Kidney (tissue), 13 donors: ENCODE measurements at regions not wholly inside any gene's neighbourhood (a gene's known extent, or its start where the extent isn't known, plus 50 kb on each side); places are given as distances from the start of the nearest gene placed in this dataset.

Experiments
- DNase-seq, 5 donors: peaks; one replicate each; pipeline ENCODE4 v3.0.0-alpha.2; 2013 to 2020
- FAIRE-seq: peaks from 2 replicates; lab custom pipeline; 2012; peaks lifted over from hg19 to GRCh38; lab: Jason Lieb, UNC
- H3K27ac ChIP-seq, 2 donors: one replicate each; pipeline ENCODE4 v1.7.0; 2013; ENCODE audit warnings: low read depth in 2 of 2, low read length in 2 of 2, inconsistent platforms in 1 of 2
- H3K27me3 ChIP-seq: one replicate; pipeline ENCODE4 v1.7.1; 2013; ENCODE audit warnings: low read length, inconsistent platforms; ENCODE audit not compliant: control insufficient read depth, insufficient read depth
- H3K36me3 ChIP-seq, 3 donors: one replicate each; pipeline versions ENCODE4 v1.7.0 to v1.7.1; 2013; ENCODE audit warnings: low read length in 3 of 3, control low read depth in 1 of 3, inconsistent platforms in 1 of 3; ENCODE audit not compliant: insufficient read depth in 3 of 3, control insufficient read depth in 2 of 3
- H3K4me1 ChIP-seq, 3 donors: one replicate each; pipeline versions ENCODE4 v1.7.0 to v1.7.1; 2013; ENCODE audit warnings: low read length in 3 of 3, inconsistent platforms in 1 of 3, low read depth in 1 of 3; ENCODE audit not compliant: control insufficient read depth in 2 of 3, insufficient read depth in 2 of 3
- H3K4me3 ChIP-seq, 3 donors: one replicate each; pipeline versions ENCODE4 v1.7.0 to v1.8.1; 2013; ENCODE audit warnings: low read length in 3 of 3, control low read depth in 1 of 3, inconsistent platforms in 1 of 3
- H3K9ac ChIP-seq, 3 donors: one replicate each; pipeline versions ENCODE4 v1.7.0 to v1.7.1; 2013; ENCODE audit warnings: low read length in 3 of 3, control low read depth in 1 of 3, inconsistent platforms in 1 of 3
- H3K9me3 ChIP-seq, 3 donors: one replicate each; pipeline versions ENCODE4 v1.7.0 to v1.7.1; 2013; ENCODE audit warnings: low read length in 3 of 3, control low read depth in 1 of 3, inconsistent platforms in 1 of 3; ENCODE audit not compliant: control insufficient read depth in 2 of 3, insufficient read depth in 1 of 3
- CTCF ChIP-seq: IDR thresholded peaks from 3 replicates; pipeline ENCODE4 v1.5.1; 2012; ENCODE audit warnings: mild to moderate bottlenecking, moderate library complexity, borderline replicate concordance; ENCODE audit not compliant: insufficient read depth; ENCODE audit errors: extremely low read depth
- intact Hi-C: fragments of 100-400 bp; cut with DNase I; formaldehyde crosslinking; loops from one replicate; pipeline ENCODE4 v1.11.1; 2022
- donor health status: control.
- donor health status: control.
- donor health status: control.
- donor health status: control.
- donor health status: control.
- donor health status: DM: yes; HTN: yes; CAD: no.
- donor health status: Normal renal cell carcinoma (clear cell type).

GRCh38 chr4:17376205-17376604, 135.7 kb downstream of the QDPR start:
- Histone ChIP-seq H3K4me3 (no peak overlapping the region), H3K36me3 (no peaks in the 10 kb centered on the region), H3K9ac (no peak overlapping the region), H3K4me1 (no peaks in the 10 kb centered on the region), H3K27ac (no peak overlapping the region), H3K27me3 (no peaks in the 10 kb centered on the region), H3K9me3 (no peaks in the 10 kb centered on the region)
- peak in 2 of 5 donors; percentile 24 to 70 for DNase-seq
- intact Hi-C loops: no loop called here
- no peak for FAIRE-seq
- TF ChIP-seq CTCF: no peak

GRCh38 chr4:17373666-17374065, 138.2 kb downstream of the QDPR start:
- no peak for DNase-seq
- Histone ChIP-seq H3K36me3 (no peaks in the 10 kb centered on the region), H3K27me3 (no peaks in the 10 kb centered on the region), H3K27ac (no peak overlapping the region), H3K9me3 (no peaks in the 10 kb centered on the region), H3K9ac (no peak overlapping the region), H3K4me3 (no peak overlapping the region), H3K4me1 (no peaks in the 10 kb centered on the region)
- FAIRE-seq: no peak
- TF ChIP-seq CTCF: no peak
- intact Hi-C loops: no loop called here

- Histone ChIP-seq H3K4me1 (no peaks in the 10 kb centered on the region), H3K9me3 (no peaks in the 10 kb centered on the region), H3K36me3 (no peaks in the 10 kb centered on the region), H3K27me3 (no peaks in the 10 kb centered on the region), H3K27ac (no peak overlapping the region), H3K4me3 (no peak overlapping the region), H3K9ac (no peak overlapping the region)
- intact Hi-C loops: no loop called here
- TF ChIP-seq CTCF: no peak
- no peak for FAIRE-seq
- DNase-seq: no peak
Measured at GRCh38 chr4:17370818-17371217, 141.1 kb downstream of the QDPR start.

- intact Hi-C loops: no loop called here
- Histone ChIP-seq H3K27me3 (no peaks in the 10 kb centered on the region), H3K4me1 (no peaks in the 10 kb centered on the region), H3K9me3 (no peaks in the 10 kb centered on the region), H3K27ac (no peak overlapping the region), H3K4me3 (no peak overlapping the region), H3K36me3 (no peaks in the 10 kb centered on the region), H3K9ac (no peak overlapping the region)
- FAIRE-seq: no peak
- DNase-seq: no peak
- TF ChIP-seq CTCF: no peak
Measured at GRCh38 chr4:17368408-17368807, 143.5 kb downstream of the QDPR start.
